ENCODE measurements at regions not wholly inside any gene's neighbourhood (a gene's known extent, or its start where the extent isn't known, plus 50 kb on each side); places are given as distances from the start of the nearest gene placed in this dataset.

- SMC1A ChIA-PET (ENCODE audit: uncharacterized antibody, unreplicated experiment) = no interaction called here
- no peaks in the 10 kb centered on the region; a peak in 1 of 4 replicates for H3K27me3 ChIP-seq (replicated peaks in 1 of 2; ENCODE audit: control insufficient read depth in 2 of 2, insufficient read depth in 2 of 2, low read length in 1 of 2)
- intact Hi-C loops (cut with micrococcal nuclease; ENCODE audit: unreplicated experiment) (no loop called here), in situ Hi-C loops (cut with MboI) (no loop called here)
- 0% methylated on average over 3 of the region's 3 CpGs for WGBS (ENCODE audit: insufficient coverage, insufficient replicate concordance, low lambda C conversion rate, missing lambda C conversion rate)
- ATAC-seq = no peak
- BruUV-seq (replicated peaks) = no TSS peak
- H3K9ac ChIP-seq (ENCODE audit: control insufficient read depth, insufficient read depth, low read length) = no peak overlapping the region
- RAD21 ChIA-PET (ENCODE audit: unreplicated experiment) = no interaction called here
- no peaks in the 10 kb centered on the region for H4K20me1 ChIP-seq (ENCODE audit: control insufficient read depth, insufficient read depth)
- no peaks in the 10 kb centered on the region for H3K79me2 ChIP-seq (ENCODE audit: control insufficient read depth, insufficient read depth, low read length)
- H3K9me3 ChIP-seq (replicated peaks; ENCODE audit: control insufficient read depth, insufficient read depth, low read length) = no peaks in the 10 kb centered on the region
- no peak overlapping the region for H3K4me3 ChIP-seq
- no peak for TF ChIP-seq SREBF2 (IDR thresholded peaks at IDR 0.05; ENCODE audit: low read length)
- TF ChIP-seq, protein P1, sequence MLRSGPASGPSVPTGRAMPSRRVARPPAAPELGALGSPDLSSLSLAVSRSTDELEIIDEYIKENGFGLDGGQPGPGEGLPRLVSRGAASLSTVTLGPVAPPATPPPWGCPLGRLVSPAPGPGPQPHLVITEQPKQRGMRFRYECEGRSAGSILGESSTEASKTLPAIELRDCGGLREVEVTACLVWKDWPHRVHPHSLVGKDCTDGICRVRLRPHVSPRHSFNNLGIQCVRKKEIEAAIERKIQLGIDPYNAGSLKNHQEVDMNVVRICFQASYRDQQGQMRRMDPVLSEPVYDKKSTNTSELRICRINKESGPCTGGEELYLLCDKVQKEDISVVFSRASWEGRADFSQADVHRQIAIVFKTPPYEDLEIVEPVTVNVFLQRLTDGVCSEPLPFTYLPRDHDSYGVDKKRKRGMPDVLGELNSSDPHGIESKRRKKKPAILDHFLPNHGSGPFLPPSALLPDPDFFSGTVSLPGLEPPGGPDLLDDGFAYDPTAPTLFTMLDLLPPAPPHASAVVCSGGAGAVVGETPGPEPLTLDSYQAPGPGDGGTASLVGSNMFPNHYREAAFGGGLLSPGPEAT (IDR thresholded peaks at IDR 0.05; ENCODE audit: low read depth) = no peak
- TF ChIP-seq POU2F2 (IDR thresholded peaks at IDR 0.05; ENCODE audit: borderline replicate concordance, low read depth, low read length) = no peak
- no peak for TF ChIP-seq SUZ12 (IDR thresholded peaks at IDR 0.05; ENCODE audit: unreplicated experiment)
- no peak for TF ChIP-seq SRF (IDR thresholded peaks at IDR 0.05; ENCODE audit: low read depth in 2 of 2, low read length in 2 of 2)
- TF ChIP-seq POLR2AphosphoS5 (IDR thresholded peaks at IDR 0.05; ENCODE audit: low read length) = no peak
- TF ChIP-seq BACH1 (IDR thresholded peaks at IDR 0.05; ENCODE audit: borderline replicate concordance) = no peak
- TF ChIP-seq NR2C1 (IDR thresholded peaks at IDR 0.05) = no peak
- no peak for TF ChIP-seq SMAD5 (IDR thresholded peaks at IDR 0.05; ENCODE audit: low read depth)
- no peak for TF ChIP-seq MEF2B (IDR thresholded peaks at IDR 0.05; ENCODE audit: partially characterized antibody, poor library complexity, severe bottlenecking)
- no peak for TF ChIP-seq GATAD2B (conservative IDR thresholded peaks at IDR 0.05; ENCODE audit: low read depth)
- no peak for TF ChIP-seq ELK1 (IDR thresholded peaks at IDR 0.05; ENCODE audit: low read depth, low read length)
- TF ChIP-seq CHD2 (IDR thresholded peaks at IDR 0.05; ENCODE audit: borderline replicate concordance, low read depth, low read length) = no peak
- no peak for TF ChIP-seq HDGF (IDR thresholded peaks at IDR 0.05)
- TF ChIP-seq, protein P2, sequence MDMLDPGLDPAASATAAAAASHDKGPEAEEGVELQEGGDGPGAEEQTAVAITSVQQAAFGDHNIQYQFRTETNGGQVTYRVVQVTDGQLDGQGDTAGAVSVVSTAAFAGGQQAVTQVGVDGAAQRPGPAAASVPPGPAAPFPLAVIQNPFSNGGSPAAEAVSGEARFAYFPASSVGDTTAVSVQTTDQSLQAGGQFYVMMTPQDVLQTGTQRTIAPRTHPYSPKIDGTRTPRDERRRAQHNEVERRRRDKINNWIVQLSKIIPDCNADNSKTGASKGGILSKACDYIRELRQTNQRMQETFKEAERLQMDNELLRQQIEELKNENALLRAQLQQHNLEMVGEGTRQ (IDR thresholded peaks at IDR 0.05; ENCODE audit: borderline replicate concordance, low read depth, low read length) = no peak
- no peak for TF ChIP-seq MYB (IDR thresholded peaks at IDR 0.05; ENCODE audit: borderline replicate concordance, low read depth, low read length)
- TF ChIP-seq PML (IDR thresholded peaks at IDR 0.05; ENCODE audit: low read length) = no peak
- no peak overlapping the region for H3K27ac ChIP-seq (ENCODE audit: control insufficient read depth, insufficient read depth)
- DNase-seq (ENCODE audit: low read depth, low spot score) = no peak
- no peak overlapping the region for H3K4me2 ChIP-seq (ENCODE audit: control insufficient read depth, insufficient read depth)
- CTCF ChIA-PET = no interaction called here
- no peak for FAIRE-seq
- H2AFZ ChIP-seq (ENCODE audit: control insufficient read depth, low read depth, low read length) = no peak overlapping the region
- no peaks in the 10 kb centered on the region for H3K4me1 ChIP-seq (ENCODE audit: control insufficient read depth, insufficient read depth, low read length)
- POLR2A ChIA-PET = no interaction called here
- no peaks in the 10 kb centered on the region for H3K36me3 ChIP-seq (ENCODE audit: control insufficient read depth in 2 of 2, insufficient read depth in 2 of 2, low read length in 1 of 2)
Observed at GRCh38 chr1:218209351-218209861, 75.7 kb upstream of the RRP15 start.
